ENCODE measurements at regions not wholly inside any gene's neighbourhood (a gene's known extent, or its start where the extent isn't known, plus 50 kb on each side); places are given as distances from the start of the nearest gene placed in this dataset.

GRCh38 chr2:14524803-14525080, 107.8 kb upstream of the LRATD1 start:
- TF ChIP-seq ARNT (IDR thresholded peaks at IDR 0.05): no peak
- TF ChIP-seq CTBP1 (IDR thresholded peaks at IDR 0.05; ENCODE audit: borderline replicate concordance): no peak
- TF ChIP-seq SP1 (IDR thresholded peaks at IDR 0.05): no peak
- no peak for TF ChIP-seq BHLHE40 (IDR thresholded peaks at IDR 0.05; ENCODE audit: borderline replicate concordance)
- no peak for TF ChIP-seq ZNF384 (IDR thresholded peaks at IDR 0.05)
- no peak for TF ChIP-seq TARDBP (IDR thresholded peaks at IDR 0.05)
- no peak for TF ChIP-seq NFRKB (IDR thresholded peaks at IDR 0.05)
- no peak for TF ChIP-seq HDGF (IDR thresholded peaks at IDR 0.05; ENCODE audit: borderline replicate concordance)
- TF ChIP-seq FOXA1 (IDR thresholded peaks at IDR 0.05): no peak
- ChIA-PET POLR2A (no interaction called here), CTCF (no interaction called here)
- DNase-seq (ENCODE audit: extremely low spot score): no peak

DNA sequence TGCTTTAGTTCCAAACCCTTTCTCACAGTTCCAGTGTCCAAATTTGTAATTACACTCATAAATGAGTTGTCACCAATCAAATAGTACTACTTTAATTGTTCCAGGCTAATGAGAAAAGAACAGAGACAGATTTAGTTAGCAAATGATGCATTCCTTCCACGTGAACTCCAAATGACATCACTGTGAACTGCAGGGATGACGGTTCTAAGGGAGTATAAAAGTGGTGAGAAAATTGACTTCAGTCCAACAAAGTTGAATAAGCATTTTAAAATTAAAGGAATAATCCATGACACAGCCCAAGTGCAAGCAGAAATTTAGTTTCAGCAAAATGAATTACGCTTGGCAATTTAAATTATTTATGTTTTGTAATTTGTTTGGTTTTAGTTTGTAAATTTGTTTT, 102.0 kb upstream of the LRATD1 start:
- TF ChIP-seq FOXA1 (IDR thresholded peaks at IDR 0.05) (no peak), HDGF (IDR thresholded peaks at IDR 0.05; ENCODE audit: borderline replicate concordance) (no peak), SP1 (IDR thresholded peaks at IDR 0.05) (no peak), ZNF384 (IDR thresholded peaks at IDR 0.05) (no peak), NFRKB (IDR thresholded peaks at IDR 0.05) (no peak), FOXM1 (IDR thresholded peaks at IDR 0.05; ENCODE audit: borderline replicate concordance) (no peak), BHLHE40 (IDR thresholded peaks at IDR 0.05; ENCODE audit: borderline replicate concordance) (no peak), LEF1 (IDR thresholded peaks at IDR 0.05; ENCODE audit: borderline replicate concordance) (no peak), CTBP1 (IDR thresholded peaks at IDR 0.05; ENCODE audit: borderline replicate concordance) (no peak), FOXK2 (IDR thresholded peaks at IDR 0.05) (no peak), ARNT (IDR thresholded peaks at IDR 0.05) (no peak), ELF4 (IDR thresholded peaks at IDR 0.05) (no peak), L3MBTL2 (conservative IDR thresholded peaks at IDR 0.05) (no peak), TARDBP (IDR thresholded peaks at IDR 0.05) (no peak), SUZ12 (IDR thresholded peaks at IDR 0.05) (no peak)
- TF ChIP-seq, protein P1, sequence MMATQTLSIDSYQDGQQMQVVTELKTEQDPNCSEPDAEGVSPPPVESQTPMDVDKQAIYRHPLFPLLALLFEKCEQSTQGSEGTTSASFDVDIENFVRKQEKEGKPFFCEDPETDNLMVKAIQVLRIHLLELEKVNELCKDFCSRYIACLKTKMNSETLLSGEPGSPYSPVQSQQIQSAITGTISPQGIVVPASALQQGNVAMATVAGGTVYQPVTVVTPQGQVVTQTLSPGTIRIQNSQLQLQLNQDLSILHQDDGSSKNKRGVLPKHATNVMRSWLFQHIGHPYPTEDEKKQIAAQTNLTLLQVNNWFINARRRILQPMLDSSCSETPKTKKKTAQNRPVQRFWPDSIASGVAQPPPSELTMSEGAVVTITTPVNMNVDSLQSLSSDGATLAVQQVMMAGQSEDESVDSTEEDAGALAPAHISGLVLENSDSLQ (IDR thresholded peaks at IDR 0.05): no peak

GRCh38 chr2:14533131-14533757, 99.3 kb upstream of the LRATD1 start:
- ChIA-PET CTCF (no interaction called here), POLR2A (no interaction called here)
- DNase-seq (ENCODE audit: extremely low spot score): no peak
- TF ChIP-seq SUZ12 (IDR thresholded peaks at IDR 0.05) (no peak), FOXA1 (IDR thresholded peaks at IDR 0.05) (no peak), FOXK2 (IDR thresholded peaks at IDR 0.05) (no peak)

More for the DNA sequence above, 102.0 kb upstream of the LRATD1 start:
- ChIA-PET POLR2A (no interaction called here), CTCF (no interaction called here)
- no peak for DNase-seq (ENCODE audit: extremely low spot score)

DNA sequence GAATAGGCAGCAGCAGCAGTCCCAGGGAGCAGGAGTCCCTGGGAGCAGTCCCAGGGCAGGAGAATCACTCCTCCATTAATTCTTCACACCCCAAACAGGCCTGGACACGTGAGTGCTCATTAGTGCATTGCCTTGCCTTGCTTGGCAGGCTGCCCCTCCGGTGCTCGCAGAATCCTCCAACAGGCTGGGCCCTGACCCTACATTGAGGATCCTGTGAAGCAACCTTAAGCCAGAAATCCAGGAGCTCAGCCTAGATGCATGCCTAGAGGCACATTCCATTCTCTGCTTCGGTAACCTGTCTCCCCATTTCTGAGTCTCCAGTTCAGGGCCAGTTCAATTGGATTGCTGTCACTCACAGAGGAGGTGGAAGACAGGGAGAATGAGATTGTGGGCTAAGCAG, 97.4 kb upstream of the LRATD1 start:
- ChIA-PET CTCF (no interaction called here), POLR2A (no interaction called here)
- DNase-seq (ENCODE audit: extremely low spot score): no peak
- TF ChIP-seq HDGF (IDR thresholded peaks at IDR 0.05; ENCODE audit: borderline replicate concordance) (no peak), SUZ12 (IDR thresholded peaks at IDR 0.05) (no peak), ELF4 (IDR thresholded peaks at IDR 0.05) (no peak), FOXA1 (IDR thresholded peaks at IDR 0.05) (no peak), FOXK2 (IDR thresholded peaks at IDR 0.05) (no peak), TARDBP (IDR thresholded peaks at IDR 0.05) (no peak), ARNT (IDR thresholded peaks at IDR 0.05) (no peak), NFRKB (IDR thresholded peaks at IDR 0.05) (no peak), CTBP1 (IDR thresholded peaks at IDR 0.05; ENCODE audit: borderline replicate concordance) (no peak)

DNA sequence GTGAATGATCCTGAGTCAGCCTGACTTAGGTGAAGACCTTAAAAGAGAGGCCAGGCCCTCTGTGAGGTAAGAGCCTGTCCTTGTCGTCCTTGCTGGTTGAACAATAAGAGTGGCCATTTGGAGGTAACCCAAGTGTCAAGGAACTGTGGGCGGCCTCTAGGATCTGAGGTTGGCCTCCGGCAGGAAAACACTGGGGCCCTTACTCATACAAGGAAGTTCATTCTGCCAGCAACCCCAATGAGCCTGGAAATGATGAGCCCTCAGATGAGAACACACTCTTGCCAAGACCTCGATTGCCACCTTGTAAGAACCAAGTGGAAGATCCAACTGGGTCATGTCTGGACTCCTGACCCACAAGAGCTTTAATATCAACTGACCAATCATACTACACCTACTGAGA, 95.5 kb upstream of the LRATD1 start:
- no peak for DNase-seq (ENCODE audit: extremely low spot score)
- TF ChIP-seq FOXK2 (IDR thresholded peaks at IDR 0.05) (no peak), ELF4 (IDR thresholded peaks at IDR 0.05) (no peak), ARNT (IDR thresholded peaks at IDR 0.05) (no peak), TARDBP (IDR thresholded peaks at IDR 0.05) (no peak), SUZ12 (IDR thresholded peaks at IDR 0.05) (no peak), FOXM1 (IDR thresholded peaks at IDR 0.05; ENCODE audit: borderline replicate concordance) (no peak), HDGF (IDR thresholded peaks at IDR 0.05; ENCODE audit: borderline replicate concordance) (no peak), L3MBTL2 (conservative IDR thresholded peaks at IDR 0.05) (no peak), SP1 (IDR thresholded peaks at IDR 0.05) (no peak), ZNF384 (IDR thresholded peaks at IDR 0.05) (no peak), CTBP1 (IDR thresholded peaks at IDR 0.05; ENCODE audit: borderline replicate concordance) (no peak), NFRKB (IDR thresholded peaks at IDR 0.05) (no peak), FOXA1 (IDR thresholded peaks at IDR 0.05) (no peak), LEF1 (IDR thresholded peaks at IDR 0.05; ENCODE audit: borderline replicate concordance) (no peak)
- TF ChIP-seq, protein P1 (IDR thresholded peaks at IDR 0.05): no peak
- CTCF ChIA-PET: no interaction called here
- POLR2A ChIA-PET: no interaction called here

DNA sequence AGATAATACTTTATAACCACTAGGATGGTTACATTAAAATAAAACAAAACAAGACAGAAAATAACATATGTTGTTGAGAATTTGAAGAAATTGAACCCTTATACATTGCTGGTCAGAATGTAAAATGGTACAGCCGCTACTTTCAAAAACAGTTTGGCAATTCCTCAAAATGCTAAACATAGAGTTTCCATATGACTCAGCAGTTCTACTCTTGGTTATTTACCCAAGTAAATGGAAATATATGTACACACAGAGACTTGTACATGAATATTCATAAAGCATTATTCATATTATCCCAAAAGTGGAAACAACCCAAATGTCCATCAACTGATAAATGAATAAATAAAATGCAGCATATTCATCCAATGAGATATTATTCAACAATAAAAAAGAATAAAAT, 92.5 kb upstream of the LRATD1 start:
- CTCF ChIA-PET: no interaction called here
- no peak for TF ChIP-seq ZNF384 (IDR thresholded peaks at IDR 0.05)
- TF ChIP-seq L3MBTL2 (conservative IDR thresholded peaks at IDR 0.05): no peak
- no peak for TF ChIP-seq SUZ12 (IDR thresholded peaks at IDR 0.05)
- TF ChIP-seq FOXA1 (IDR thresholded peaks at IDR 0.05): no peak
- TF ChIP-seq NFRKB (IDR thresholded peaks at IDR 0.05): no peak
- TF ChIP-seq ELF4 (IDR thresholded peaks at IDR 0.05): no peak
- TF ChIP-seq FOXM1 (IDR thresholded peaks at IDR 0.05; ENCODE audit: borderline replicate concordance): no peak
- TF ChIP-seq SP1 (IDR thresholded peaks at IDR 0.05): no peak
- TF ChIP-seq LEF1 (IDR thresholded peaks at IDR 0.05; ENCODE audit: borderline replicate concordance): no peak
- no peak for TF ChIP-seq TARDBP (IDR thresholded peaks at IDR 0.05)
- no peak for TF ChIP-seq CTBP1 (IDR thresholded peaks at IDR 0.05; ENCODE audit: borderline replicate concordance)
- TF ChIP-seq, protein P1 (IDR thresholded peaks at IDR 0.05): no peak
- no peak for TF ChIP-seq FOXK2 (IDR thresholded peaks at IDR 0.05)
- TF ChIP-seq HDGF (IDR thresholded peaks at IDR 0.05; ENCODE audit: borderline replicate concordance): no peak
- TF ChIP-seq ARNT (IDR thresholded peaks at IDR 0.05): no peak
- TF ChIP-seq BHLHE40 (IDR thresholded peaks at IDR 0.05; ENCODE audit: borderline replicate concordance): no peak
- no peak for DNase-seq (ENCODE audit: extremely low spot score)
- POLR2A ChIA-PET: no interaction called here

Data from HEK293T (cell line).